GM19468 (cell line): ENCODE measurements at regions not wholly inside any gene's neighbourhood (a gene's known extent, or its start where the extent isn't known, plus 50 kb on each side); places are given as distances from the start of the nearest gene placed in this dataset.
"Not testable (repeated sequence)": the region's sequence is repeated elsewhere in the genome, so short reads cannot be mapped to it uniquely, and the experiment has no call there.

ENCODE experiments used
- ATAC-seq: cut with Tn5 transposase; IDR thresholded peaks from one replicate; pipeline ENCODE4 v1.9.1; 2021; ENCODE audit warnings: mild to moderate bottlenecking, moderate library complexity, moderate number of reproducible peaks; ENCODE audit not compliant: unreplicated experiment; ENCODE audit errors: extremely low read depth

DNA sequence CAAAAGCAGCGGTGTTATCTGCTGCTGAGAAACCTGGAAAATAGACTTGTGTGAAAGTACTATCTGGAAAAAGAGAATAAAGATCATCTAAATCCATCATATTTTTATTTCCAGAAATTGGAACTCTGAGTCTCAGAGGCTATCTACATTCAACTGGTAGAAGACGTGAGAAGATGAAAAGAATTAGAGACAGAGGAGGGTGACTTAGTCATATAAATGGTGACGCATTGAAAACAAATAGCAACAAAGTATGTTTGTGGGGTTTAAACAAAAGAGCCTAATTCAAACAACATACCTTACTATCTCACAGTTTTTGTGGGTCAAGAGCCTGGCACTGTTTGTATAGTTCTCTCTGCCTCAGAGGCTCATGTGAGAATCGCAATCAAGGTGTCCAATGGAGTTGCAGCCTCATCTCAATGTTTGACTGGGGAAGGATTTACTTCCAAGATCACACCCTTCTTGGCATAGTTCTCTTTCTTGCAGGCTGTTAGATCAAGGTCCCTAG, 757.1 kb upstream of the SLC35B3 start:
- no peak for ATAC-seq

DNA sequence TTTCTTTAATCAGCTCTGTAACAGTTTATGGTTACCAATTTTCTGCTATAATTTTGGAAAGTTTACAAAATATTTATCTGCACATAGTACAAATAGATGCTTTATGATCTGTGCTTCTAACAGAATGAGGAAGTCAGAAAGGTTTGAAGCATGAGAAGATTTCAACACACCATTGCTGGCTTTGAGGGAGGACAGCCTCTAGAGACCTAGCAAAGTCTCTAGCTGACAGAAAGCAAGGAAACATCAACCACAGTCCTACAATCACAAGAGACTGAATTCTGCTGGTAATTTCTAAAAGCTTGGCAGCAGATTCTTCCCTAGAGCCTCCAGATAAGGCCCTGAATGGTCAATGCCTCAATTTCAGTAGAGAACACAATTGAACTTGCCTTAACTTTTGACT, 750.8 kb upstream of the SLC35B3 start:
- ATAC-seq: no peak

DNA sequence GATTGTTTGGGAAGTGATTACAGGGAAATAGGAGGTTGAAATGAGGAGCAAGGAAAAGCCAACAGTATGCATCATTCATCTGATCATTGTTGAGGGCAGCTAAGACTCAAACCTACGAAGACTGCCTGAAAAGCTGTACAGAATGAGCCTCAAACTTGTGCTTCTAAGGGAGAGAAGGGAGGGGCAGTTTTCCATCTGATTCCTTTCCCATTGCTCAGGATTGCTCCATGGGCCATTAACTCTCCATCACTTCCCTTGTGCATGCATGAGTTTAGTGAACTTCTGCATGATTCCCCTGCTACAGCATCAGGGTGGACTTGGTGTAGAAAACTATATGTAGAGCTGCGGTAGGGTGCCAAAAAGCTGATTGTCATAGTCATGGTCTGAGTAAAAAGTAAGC, 742.7 kb upstream of the SLC35B3 start:
- no peak for ATAC-seq

DNA sequence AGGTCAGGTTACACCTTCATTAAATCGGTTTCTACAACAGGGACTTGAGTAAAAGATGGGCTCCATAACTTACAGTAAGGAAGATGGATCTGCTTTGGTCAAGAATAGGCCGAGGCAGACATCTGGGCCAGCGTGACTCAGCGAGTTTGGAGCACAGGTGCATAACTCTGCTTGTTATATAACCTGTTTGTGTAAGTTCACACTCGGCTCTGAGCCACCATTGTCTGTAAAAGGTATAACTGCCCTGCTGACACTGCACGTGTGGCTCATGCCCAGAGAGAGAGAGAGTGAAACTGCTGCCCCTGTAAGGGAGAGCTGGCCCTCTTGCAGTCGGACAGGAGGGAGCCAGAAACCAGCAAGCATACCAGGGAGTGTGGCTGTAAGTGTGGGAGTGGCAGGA, 737.9 kb upstream of the SLC35B3 start:
- ATAC-seq: no peak

DNA sequence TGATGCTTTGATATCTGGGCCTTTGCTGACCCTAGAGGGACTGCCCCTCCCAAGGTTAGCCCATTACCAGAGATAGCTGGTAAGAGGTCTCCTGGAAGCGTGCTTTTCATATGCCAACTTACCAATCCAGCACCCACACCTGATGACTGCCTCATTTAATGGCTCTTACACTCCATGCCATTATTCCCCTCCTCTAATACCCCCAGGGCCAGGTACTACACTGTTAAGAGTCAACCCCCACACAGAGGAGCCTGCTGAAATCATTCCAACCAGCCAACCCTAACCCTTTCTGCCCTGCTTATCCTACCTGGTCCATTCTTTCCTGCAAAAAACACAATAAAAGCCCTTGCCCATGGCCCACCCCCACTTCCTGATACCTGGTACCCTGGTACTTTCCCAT, 736.8 kb upstream of the SLC35B3 start:
- no peak for ATAC-seq

DNA sequence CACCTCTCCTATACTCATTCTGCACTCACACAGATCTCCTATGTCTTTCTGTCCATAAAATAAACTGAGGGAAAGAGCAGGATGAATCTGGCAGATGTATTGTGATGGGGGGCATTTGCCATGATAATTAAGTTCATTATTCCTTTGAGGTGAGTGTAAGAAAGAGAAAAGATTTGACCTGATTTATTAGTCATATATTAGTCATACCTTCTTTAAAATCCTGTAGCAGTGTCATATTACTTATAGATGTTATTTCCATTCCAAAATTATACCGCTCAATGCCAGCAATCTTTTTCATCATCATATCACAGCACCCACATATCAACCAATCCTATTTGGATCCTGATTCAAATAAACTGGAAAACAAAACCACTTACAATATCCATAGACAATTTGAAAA, 733.3 kb upstream of the SLC35B3 start:
- ATAC-seq: no peak

DNA sequence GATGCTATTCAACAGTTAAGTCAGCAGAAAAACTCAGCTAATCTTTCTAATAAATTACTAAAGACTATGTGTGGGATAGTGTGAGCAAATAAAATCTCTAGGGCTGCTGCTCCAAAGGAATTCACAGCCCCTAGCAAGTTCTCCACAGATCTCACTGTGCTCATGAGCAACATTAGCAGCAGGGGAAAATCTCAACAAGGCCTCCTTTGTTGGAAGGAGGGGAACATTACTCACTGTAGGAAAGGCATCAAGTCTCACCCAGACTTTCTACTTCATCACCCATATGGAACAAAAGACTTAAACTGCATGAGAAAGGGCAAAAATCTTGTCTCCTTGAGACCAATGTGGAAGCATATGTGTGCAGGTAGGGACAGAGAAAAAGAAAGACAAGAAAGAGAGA, 726.4 kb upstream of the SLC35B3 start:
- no peak for ATAC-seq

DNA sequence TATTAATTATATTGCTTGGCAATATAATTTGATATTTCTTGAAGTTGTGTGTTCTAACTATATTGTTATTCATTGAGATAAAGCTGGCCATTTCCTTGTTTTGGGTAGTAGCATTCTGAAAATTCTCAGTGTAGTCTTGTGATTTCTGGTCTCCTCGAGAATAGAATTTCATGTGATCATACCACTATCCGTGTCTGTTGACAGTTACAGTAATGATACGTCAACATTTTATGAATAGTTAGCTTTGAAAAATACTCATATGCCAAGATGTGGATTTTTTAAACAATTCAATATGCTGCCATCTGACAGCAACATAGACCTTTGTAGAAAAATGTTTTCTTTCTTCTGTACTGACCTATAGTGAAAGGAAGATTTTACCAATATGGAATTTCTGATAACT, 723.7 kb upstream of the SLC35B3 start:
- no peak for ATAC-seq

DNA sequence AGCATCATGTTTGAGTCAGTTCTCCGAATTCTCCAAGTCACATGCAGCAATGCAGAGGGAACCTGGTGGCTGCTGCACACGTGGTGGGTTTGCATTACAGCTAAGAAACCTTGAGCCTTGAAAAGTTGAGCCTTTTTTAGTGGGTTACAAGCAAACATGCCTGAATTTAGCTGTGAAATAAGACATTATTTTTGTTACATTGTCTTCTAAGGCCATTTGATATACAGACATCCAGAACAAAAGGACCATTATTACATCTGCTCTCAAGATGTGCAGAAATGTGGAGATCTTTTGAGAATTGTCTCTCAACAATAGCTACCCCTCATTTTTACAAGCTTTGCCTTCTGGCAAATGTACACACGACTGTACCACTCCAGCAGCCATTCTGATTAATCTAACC, 720.5 kb upstream of the SLC35B3 start:
- ATAC-seq: no peak

DNA sequence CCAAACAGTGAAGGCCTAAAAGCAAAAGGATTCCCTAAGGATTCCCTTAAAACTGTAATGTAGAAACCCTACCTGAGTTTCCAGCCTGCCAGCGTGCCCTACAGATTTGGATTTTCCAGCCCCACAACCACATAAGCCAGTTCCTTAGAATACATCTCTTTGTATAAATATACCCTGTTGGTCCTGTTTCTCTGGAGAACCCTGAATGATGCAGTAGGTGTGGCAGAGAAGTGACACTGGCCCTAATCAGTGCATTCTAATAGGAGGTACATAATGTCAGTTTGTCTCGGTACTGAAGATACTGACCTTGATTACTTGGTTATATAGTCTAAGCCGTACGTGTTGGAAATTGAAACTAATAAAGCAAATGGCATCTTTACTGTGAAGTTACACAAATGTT, 707.8 kb upstream of the SLC35B3 start:
- no peak for ATAC-seq

DNA sequence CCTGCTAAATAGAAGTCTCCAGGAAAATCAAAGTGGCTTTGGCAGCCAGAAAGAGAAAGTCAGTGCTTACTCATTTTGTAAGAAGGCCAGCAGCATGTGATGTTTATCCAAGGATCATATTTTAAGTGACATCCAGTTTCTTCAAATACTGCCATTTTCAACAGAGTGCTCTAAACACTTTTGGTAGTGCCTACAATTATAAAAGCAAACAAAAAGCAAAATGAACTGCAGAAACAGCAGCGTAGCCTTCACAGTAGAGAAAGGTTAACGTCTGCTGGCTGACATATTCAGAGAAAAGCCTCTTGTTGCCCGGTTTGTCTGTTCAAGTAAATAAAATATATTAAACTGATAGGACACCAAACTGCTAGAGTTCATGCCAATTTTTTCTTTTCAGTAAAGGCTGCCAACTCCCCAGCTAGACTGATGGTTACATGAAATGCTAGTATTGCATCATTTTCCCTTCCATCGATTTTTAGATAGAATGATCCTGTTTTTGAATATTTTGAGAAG, 705.7 kb upstream of the SLC35B3 start:
- no peak for ATAC-seq

DNA sequence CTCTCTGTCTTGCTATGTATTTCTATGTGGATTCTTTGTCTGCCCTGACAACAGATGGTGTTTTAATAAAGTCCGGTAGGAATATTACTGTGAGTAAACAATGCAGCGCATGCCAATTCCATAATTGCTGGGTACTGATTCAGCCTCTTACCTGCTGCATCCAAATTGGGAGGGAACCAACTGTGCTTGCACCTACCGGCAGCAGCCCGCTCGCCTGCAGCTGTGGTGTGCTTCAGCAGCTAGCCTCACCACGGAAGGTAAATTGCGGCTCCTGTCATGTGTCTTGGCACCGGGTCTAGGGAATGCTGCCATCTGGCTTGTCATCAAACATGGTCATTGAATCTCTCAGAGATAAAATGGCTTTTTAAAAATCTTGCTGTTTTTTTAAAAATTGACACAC, 704.8 kb upstream of the SLC35B3 start:
- ATAC-seq: no peak

DNA sequence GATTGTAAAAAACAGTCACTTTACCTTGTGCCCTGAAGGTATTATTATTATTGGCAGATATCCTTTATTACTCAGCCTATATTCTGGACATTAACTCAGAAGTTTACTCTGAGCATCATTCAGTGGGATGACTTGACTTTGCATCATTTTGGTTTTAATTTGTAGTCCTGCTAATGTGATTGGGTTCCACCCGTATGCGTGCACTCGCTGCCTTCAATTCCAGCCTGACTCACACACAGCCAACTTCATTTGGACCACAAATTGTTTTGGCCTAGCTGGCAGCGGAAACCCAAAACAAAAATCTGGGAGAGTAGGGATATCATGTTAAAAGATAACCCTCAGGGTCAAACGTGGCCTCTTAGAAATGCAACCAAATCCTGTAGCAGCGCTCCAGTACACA, 704.4 kb upstream of the SLC35B3 start:
- ATAC-seq: no peak

DNA sequence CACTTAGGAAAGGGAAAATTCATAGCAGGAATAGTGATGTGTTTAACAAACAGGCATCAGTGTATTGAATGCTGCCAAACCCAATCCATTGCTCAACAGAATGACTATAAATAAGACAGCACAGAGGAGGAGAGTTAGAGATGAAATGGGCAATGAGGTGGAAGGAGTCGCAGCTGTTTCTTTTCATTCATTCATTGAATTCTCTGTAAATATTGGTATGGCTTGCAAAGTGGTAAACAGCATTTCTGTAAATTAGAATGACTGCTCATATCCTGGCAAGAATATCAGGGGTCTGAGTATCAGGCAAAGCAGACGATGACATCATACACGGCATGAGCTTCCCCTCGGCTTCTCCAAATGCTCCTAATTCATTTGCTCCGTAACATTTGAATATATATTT, 703.6 kb upstream of the SLC35B3 start:
- no peak for ATAC-seq

DNA sequence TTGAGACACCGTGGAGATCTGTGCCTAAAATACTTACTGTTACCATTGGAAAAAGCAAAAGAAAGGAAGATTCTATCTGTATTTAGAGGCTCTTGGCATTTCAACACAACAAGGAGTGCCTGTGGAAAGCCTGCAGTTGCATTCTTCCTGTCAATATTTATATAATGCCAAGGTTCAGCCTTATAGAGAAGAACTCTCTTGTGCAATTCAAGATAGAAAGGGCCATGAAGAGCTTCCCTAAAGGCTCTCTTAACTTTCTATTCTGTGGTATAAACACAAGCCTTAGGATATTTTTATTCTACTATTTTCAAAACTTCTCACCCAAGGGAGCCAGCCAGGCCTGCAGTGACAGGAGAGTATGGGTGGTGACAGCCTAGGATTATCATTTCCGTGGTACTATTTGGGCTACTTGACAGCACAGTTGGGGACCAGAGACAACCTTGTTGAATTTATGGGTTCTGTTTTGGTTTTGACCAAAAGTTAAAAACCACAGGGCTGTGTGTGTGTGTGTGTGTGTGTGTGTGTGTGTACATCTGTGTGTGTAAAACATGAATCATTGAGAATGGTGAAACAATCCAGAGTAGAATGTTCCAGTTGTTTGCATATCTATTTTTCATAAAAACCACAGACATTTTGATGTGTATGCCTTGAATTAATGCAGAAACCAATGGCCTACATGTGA, 700.9 kb upstream of the SLC35B3 start:
- no peak for ATAC-seq

DNA sequence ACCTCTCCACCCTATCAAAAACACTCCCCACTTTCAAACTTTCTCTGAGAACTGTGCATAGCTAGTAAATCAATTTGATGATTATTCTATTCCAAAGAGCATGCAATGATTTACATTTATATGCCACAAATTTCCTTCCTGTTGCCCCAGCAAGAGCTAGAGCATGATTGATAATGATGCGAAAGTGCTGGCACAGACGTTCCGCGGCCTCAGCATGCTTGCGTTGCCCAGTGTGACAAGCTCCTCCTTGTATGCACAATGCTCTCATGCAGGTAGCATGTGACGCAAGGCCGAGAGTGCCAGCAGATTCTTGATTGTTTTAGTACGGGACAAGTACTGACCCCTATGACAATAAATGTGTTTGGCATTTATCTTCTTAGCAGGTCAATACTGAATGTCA, 696.3 kb upstream of the SLC35B3 start:
- no peak for ATAC-seq

DNA sequence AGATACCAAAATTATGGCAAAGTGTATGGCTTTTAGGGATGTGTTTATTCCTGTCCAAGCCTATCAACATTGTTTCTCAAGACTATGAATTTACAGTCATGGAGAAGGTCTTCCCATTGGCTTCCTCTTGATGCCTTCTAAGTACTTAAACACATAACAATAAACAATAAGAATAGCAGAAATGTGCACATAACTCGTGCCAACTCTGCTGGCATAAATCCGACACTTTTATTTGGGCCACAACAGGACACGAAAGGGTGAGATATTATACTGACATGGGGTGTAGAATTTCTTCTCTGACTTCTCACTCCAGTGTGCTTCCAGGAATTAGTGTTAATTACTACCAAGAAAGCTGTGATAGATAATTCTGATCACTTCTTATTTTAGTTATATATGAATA, 695.9 kb upstream of the SLC35B3 start:
- no peak for ATAC-seq

DNA sequence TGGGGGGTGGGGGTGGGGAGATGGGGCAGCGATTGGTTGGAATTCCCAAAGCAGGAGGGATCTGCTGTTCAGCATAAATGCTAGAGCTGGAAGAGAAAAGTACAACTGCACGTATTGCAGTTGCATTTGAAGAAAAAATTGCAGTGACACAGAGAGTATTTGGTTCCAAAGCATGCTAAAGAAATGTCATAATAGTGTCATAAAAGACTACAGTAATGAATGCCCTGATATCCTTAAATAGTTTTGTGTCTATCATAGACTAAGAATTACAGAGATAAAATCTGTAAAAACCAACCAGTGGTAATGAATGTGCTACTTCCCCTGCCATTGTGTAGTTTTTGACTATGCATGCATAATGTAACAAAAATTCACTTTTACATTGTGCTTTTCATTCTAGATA, 693.6 kb upstream of the SLC35B3 start:
- no peak for ATAC-seq

DNA sequence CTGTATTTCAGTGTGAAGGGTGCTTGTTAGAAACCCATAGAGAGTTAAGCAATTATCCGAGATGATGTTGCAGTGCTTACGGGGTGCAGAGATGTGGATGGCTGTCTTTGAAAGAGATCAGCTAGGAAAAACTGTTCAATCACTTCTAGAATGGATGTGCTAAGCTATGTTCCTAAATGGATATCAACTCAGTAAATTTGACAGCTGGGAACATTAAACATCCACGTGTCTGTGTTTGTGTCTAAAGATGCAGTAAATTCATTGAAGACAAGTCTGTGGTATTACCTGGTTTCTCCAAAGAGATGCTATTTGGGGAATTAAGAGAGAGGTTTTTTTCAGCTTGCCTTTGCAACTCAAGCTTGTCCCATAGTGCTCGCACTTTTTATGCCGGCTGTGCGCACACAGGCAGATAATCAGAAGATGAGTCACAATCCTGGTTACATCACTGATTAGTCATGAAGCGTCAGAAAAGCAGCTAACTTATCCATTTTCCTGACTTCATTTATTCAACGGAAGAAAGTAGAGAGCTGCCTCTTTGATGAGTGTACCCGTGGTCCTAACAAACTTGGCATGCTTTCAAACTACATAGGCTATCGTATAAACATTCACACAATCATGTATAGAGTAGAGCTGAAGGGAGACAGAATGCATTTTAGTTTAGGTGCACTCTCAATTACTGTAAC, 691.7 kb upstream of the SLC35B3 start:
- ATAC-seq: no peak

DNA sequence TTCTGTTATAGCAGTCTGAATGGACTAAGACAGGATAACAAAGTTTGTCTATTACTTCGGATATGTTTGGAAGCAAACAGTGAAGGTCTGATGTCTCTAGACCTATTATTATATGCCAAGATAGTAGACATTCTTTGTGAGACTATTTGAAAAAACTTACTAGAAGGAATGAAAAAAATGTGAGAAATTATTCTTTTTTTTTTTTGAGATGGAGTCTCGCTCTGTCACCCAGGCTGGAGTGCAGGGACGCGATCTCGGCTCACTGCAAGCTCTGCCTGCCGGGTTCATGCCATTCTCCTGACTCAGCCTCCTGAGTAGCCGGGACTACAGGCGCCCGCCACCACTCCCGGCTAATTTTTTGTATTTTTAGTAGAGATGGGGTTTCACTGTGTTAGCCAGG, 690.7 kb upstream of the SLC35B3 start:
- ATAC-seq: not testable (repeated sequence)

DNA sequence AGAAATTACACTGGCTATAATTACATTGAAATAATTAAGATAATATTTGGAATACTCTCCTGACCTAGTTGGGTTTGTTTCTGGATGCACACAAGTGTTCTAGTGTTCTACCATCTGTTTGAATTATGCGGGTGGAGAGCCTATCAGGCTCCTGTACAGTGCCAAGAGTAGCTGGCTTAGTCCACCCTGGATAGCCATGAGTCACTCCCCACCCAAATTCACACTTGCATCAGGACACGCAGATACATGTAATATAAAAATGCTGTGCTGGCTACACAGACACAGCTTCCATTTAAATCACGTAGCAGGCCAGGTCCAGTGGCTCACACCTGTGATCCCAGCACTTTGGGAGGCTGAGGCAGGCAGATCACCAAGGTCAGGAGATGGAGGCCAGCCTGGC, 686.2 kb upstream of the SLC35B3 start:
- no peak for ATAC-seq

DNA sequence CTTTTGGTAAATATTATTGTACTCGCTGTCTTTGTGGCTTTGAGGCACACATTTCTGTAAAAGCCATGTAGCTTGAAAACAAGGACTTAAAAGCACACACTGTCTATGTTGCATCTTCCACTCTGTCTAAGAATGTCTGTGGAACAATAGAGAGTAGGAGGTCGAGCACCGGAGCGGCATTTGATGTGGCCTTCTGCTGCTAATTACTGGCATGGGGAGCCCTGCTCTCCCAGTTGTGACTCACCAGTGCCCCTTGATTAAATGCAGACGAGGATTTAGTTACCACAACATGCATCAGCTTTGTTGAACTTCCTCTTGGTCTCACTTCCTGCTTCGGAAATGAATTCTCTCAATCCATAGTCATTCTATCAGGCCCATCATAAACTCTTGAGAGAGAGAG, 680.7 kb upstream of the SLC35B3 start:
- ATAC-seq: no peak
